ENCODE measurements at regions not wholly inside any gene's neighbourhood (a gene's known extent, or its start where the extent isn't known, plus 50 kb on each side); places are given as distances from the start of the nearest gene placed in this dataset.
"Not testable (repeated sequence)": the region's sequence is repeated elsewhere in the genome, so short reads cannot be mapped to it uniquely, and the experiment has no call there.

- not testable (repeated sequence) for DNase-seq (ENCODE audit: low spot score)
Measured at GRCh38 chr2:37806004-37806403, 119.1 kb upstream of the RMDN2 start.

GRCh38 chr2:37809525-37809924 lies 115.6 kb upstream of the RMDN2 start:
- no peak for DNase-seq (ENCODE audit: low spot score)

DNA sequence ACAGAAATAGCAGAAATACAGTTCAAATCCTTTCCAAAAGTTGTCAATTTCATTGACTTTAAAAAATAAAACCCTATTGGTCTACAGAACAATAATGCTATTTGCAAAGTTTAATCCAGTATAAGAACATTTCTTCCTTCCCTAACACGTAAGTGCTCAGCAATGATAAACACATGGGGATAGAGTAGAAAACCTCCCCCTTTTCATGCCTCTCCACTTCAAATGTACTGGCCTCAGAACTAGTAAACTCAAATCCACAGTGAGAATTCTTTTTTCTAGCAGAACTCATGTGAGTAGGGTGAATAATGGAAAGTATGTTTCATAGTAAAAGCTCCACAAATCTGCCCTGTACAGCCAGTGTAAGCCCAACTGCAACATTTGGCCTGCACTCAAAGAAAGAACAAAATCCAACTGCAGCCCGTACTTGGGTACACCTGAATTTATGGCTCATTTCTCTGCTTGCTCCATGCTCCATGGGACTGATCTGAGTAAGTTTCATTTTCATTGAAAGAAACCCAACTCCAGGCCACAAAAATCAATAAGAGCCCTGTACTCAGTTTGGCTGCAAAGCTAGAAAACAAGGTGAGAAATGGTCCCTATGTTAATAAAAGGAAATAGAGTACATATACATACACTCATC lies 115.0 kb upstream of the RMDN2 start:
- no peak for DNase-seq (ENCODE audit: low spot score)

GRCh38 chr2:37812414-37812813 lies 112.7 kb upstream of the RMDN2 start:
- no peak for DNase-seq (ENCODE audit: low spot score)

- no peak for DNase-seq (ENCODE audit: low spot score)
Measured at GRCh38 chr2:37812941-37813730, 112.0 kb upstream of the RMDN2 start.

DNA sequence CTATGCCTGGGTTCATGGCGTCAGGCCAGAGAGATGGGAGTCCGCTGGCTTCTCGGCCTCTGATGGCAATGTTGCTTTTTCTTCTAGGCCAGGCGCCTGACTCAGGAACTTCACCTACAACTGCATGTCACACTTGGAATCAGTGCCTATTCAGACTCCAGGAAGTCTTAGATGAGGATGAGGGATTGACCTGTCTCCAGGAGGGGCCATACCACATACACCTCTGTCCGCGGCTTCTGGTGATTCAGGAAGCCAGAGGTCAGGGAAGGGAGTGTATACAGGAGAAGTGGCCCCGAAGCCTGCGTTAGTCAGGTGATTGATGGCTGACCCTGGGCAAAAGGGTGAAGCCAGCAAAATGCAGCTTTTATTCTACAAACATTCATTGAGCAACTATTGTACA lies 109.1 kb upstream of the RMDN2 start:
- no peak for DNase-seq (ENCODE audit: low spot score)

- DNase-seq (ENCODE audit: low spot score) = no peak
Measured at GRCh38 chr2:37816686-37817085, 108.4 kb upstream of the RMDN2 start.

DNA sequence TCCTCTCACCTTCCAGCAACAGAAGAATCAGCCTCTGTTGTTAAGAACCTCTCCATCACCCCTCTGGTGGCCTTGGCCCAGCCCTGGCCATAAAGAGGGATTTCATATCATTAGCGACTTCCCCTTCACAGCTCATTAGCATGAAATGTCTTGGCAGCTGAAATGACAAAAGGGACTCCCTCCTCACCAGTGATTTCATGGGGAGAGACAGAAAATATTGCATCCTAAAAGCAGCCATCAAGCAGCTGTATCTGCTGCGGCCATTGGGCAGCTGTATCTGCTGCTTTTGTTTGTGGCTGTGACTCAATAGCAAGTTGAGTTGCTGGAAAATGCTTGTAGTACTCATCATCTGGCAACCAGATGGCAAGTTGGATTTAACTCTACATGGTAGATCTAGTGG lies 105.9 kb upstream of the RMDN2 start:
- DNase-seq (ENCODE audit: low spot score) = no peak

DNA sequence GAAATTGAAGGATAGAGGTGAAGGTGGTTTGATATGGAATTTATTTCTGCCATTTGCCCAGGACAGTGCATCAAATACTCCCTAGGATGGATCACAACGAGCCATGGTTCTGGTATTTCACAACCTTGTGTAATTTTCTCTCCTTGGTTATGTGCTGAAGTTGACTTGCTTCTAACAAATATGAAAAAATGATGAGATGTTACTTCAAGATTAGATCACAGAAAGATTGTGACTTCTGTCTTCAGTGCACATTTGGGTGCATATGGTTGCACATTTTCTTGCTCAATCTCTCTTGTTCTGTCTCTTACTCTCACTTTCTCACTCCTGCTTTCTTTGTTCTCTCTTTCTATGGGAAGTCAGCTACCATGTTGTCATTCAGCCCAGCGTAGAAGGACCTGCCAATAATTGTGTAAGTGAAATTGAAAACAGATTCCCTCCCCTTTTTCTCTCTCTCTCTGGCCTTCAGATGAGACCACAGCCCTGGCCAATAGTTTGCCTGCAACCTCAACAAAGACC lies 104.6 kb upstream of the RMDN2 start:
- DNase-seq (ENCODE audit: low spot score) = no peak

DNA sequence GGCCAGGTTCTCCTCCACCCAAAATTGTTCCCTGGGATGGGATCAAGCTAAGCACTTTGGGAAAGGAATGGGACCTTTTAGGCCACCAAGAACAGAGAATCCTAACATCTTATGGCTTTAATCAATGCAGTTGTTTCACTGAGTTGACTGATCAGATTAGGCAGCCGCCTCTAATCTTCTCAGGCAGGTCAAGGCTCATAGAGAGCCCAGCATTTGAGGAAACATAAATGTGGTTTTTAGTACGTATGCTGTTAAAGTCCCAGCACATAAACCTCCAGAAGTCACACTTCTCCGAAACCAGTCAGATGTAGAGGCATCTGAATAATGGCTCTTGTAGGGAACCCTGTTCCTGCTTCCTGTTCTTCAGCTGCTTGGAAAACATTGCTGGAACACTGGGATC lies 99.5 kb upstream of the RMDN2 start:
- DNase-seq (ENCODE audit: low spot score) = no peak

DNA sequence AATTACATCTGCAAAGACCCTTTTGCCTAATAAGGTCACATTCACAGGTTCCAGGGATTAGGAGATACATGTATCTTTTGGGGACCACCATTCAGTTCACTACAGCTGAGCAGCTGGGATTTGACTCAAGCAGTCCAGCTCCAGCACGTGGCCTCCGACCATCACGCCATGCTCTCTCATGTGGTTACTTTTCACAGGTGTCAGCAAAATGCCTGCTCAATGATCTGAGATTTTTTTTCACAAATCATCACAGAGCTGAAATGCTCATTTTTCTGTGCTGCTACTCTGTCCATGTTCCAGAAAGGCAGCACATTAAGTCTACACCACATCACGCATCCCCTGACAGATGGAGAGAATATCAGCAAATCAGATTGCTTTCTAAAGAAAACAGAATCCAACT lies 98.5 kb upstream of the RMDN2 start:
- DNase-seq (ENCODE audit: low spot score) = no peak

GRCh38 chr2:37827455-37827854 lies 97.6 kb upstream of the RMDN2 start:
- no peak for DNase-seq (ENCODE audit: low spot score)

DNA sequence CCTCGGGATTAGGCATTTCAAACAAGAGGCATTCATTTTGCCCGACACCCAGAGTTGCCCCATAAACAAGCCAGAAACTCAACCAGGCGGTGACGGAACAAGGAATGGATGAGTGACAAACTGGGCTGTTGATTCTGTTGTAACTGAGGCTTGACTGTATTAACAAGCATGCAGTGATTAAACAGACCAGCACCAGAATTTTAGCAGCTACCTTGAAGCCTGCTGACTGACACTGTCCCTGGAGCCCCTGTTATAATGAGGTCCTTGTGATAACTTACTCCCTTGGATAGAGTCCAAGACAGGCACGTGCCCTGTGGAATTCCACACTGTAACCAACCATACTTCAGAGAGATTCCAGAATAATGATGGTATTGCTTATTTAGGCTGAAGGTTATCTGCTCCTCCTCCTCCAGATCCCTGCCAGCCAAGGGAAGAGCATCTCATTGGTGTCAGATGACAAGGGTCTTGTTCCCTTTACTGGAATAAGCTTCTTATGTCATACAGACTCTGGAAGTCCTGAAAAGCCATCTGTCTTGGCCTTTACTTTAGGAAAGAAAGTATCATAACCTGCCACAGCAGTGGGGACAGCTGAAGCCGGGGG lies 97.1 kb upstream of the RMDN2 start:
- DNase-seq (ENCODE audit: low spot score) = peak; percentile 43

- DNase-seq (ENCODE audit: low spot score) = no peak
Measured at GRCh38 chr2:37829202-37829601, 95.9 kb upstream of the RMDN2 start.

- DNase-seq (ENCODE audit: low spot score) = no peak
Measured at GRCh38 chr2:37829616-37830395, 95.3 kb upstream of the RMDN2 start.

- no peak for DNase-seq (ENCODE audit: low spot score)
Measured at GRCh38 chr2:37830636-37831035, 94.5 kb upstream of the RMDN2 start.

DNA sequence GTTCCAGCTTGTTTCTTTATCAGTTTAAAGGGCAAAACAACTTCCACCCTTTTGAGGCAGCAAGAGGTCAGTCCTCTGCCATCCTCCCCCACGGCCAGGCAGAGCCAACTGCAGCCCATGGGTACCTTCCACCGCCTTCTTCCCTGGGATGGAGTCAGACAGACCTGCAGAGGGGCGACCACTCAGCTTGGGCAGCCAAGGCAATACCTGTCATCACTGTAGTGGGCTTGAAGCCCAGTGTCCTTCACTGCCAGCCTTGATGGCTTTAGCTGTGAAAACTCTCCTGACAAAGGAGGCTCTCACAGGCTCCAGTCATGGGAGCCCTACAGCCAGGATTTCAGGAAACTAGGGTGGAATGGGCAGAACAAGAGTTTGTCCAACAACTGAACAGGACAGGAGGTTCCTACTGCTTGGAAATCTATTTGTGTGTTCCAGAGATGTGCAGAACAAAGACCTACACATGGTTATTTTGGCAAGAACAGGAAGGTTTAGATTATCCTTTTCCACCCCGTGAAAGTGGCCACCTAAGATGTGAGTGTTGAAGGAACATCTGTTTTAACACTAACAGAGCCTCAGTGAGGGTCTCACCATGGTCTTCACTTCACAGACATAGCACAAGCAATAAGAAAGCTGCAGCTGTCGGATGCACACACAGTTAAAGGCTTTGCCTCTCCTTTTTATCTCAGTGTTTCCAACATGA lies 93.9 kb upstream of the RMDN2 start:
- DNase-seq (ENCODE audit: low spot score) = no peak

GRCh38 chr2:37832590-37833197 lies 92.4 kb upstream of the RMDN2 start:
- peak; percentile 87 for DNase-seq (ENCODE audit: low spot score)

GRCh38 chr2:37833423-37833822 lies 91.7 kb upstream of the RMDN2 start:
- no peak for DNase-seq (ENCODE audit: low spot score)

- no peak for DNase-seq (ENCODE audit: low spot score)
Measured at GRCh38 chr2:37836270-37836669, 88.8 kb upstream of the RMDN2 start.

DNA sequence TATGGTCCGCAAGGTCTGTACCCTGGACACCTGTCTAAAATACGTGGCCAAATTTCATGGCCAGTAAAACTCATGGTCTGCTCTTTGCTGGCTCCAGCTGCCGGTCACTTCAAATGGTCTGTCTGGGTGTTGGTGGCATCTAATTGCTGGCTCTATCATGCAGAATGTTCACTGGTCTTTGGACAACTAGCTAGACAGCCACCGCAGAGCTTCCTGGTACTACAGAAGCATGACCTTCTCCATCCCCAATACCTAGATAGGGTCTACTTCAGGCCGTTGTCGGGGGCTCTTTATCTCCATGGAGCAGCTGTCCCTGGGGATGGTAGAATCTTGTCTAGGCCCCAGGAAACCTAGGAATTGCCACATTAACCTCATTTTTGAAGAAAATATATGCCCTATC lies 88.4 kb upstream of the RMDN2 start:
- DNase-seq (ENCODE audit: low spot score) = no peak

Data from SK-N-DZ (cell line).